CD4-positive, alpha-beta T cell treated with Interleukin-2 at 100 ng/mL for 4 hours (primary cell): ENCODE measurements at regions not wholly inside any gene's neighbourhood (a gene's known extent, or its start where the extent isn't known, plus 50 kb on each side); places are given as distances from the start of the nearest gene placed in this dataset.
"Not testable (repeated sequence)": the region's sequence is repeated elsewhere in the genome, so short reads cannot be mapped to it uniquely, and the experiment has no call there.

Source experiments
- DNase-seq: peaks from one replicate; pipeline ENCODE4 v3.0.0-alpha.2; 2020; ENCODE audit warnings: low spot score

- no peak for DNase-seq
Observed at GRCh38 chr1:60950224-60951063, 131.9 kb upstream of the NFIA start.

- DNase-seq: no peak
Observed at GRCh38 chr1:60949826-60950197, 132.5 kb upstream of the NFIA start.

DNA sequence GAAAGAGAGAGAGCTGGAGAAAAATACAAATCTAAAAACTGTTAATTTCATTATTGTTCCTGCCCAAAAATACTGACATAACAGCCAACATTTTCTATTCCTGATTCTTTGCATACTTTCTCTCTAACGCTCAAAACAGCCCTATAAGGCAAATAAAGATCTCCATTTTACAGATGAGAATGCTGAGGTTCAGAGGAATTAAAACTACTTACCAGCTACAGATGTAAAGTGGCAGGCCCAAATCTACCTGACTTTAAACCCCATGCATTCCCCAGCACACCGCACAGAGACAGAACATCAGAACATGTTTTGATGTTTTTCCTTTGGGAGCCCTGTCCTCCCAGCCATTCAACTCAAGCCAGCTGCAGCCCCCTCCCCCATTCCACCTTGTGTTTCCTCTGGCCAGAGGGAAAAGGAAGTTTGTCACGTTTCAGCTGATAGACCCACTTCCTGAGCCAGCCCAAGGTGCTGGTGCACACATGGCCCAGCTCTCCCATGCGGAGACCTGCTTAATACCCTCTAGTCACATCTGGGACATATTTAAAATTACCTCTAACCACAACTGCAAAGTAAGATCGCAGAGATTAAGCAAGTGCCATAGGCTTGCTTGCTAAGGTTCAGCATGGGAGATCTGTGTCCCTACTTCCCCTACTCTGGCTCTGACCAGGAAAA lies 133.1 kb upstream of the NFIA start:
- DNase-seq: no peak

GRCh38 chr1:60948486-60948885 lies 133.9 kb upstream of the NFIA start:
- DNase-seq: no peak

- no peak for DNase-seq
Observed at GRCh38 chr1:60947367-60947766, 135.0 kb upstream of the NFIA start.

DNA sequence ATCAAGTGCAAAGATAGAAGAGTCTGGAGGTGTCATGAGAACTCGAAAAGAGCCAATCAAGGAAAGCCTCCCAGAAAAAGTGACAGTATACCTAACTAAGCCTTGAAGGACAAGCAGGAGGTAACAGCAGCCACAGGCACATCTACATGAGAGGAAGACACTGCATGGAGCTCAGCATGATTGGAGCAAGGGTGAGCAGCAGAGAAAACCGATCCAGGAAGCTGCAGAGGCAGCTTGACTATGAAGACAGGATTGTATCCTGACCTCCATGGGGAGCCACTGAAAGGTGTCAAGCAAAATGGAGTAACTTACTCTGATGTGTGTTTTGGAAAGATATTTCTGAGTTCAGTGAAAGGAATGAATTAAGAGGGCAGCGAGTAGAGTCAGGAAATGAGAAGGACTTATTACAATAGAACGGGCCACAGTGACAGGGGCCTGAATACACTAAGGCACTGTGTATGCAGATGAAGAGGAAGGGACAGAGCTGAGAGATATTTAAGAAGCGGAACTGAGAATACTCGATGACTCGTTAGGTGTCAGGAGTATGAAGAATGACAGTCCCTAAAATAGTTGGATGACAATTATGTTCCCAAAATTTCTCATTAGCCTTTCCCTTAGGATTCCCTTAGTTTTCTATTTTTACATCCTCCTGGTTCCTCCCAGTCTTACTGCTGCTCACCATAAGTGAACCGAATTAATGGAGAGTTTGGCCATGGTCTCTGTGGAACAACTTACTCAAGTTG lies 139.3 kb upstream of the NFIA start:
- no peak for DNase-seq

GRCh38 chr1:60942291-60942690 lies 140.1 kb upstream of the NFIA start:
- DNase-seq: no peak

DNA sequence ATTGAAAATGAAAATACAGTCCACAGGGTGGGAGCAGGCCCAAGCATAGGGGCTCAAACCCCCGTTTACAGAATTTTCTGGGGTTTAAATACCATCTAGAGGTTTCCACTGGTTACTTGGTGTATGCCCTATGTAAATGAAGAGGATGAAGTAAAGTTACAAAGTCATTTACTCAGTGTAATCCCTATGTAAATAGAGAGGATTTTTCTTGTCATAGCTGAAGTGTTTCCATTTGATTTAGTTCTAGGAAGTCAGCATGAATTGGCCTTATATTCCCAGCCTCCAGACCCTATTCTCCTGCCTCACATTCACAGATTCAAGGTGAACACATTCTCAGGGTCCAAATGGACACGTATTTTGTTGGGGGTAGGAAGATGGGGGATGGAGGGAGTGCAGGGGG lies 141.7 kb upstream of the NFIA start:
- not testable (repeated sequence) for DNase-seq

DNA sequence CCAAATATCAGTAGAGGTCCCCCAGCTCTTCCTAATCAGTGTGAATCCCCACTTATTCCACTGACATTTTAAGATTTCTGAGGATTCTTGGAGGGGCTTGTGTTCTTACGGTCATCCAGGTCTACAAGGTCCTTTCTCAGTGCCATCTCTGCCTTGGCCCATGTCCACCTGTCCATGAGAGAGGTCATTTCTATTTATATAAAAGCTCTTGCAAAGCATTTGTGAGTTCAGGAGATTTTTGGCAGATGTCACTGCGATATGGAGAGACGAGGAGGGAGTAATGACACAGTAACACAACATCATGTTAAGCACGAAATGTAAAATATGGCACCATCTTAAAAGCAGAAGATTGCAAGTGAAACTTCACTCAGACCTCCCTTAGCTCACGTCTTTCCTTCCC lies 144.6 kb upstream of the NFIA start:
- DNase-seq: no peak

GRCh38 chr1:60936591-60937342 lies 145.6 kb upstream of the NFIA start:
- DNase-seq: no peak

DNA sequence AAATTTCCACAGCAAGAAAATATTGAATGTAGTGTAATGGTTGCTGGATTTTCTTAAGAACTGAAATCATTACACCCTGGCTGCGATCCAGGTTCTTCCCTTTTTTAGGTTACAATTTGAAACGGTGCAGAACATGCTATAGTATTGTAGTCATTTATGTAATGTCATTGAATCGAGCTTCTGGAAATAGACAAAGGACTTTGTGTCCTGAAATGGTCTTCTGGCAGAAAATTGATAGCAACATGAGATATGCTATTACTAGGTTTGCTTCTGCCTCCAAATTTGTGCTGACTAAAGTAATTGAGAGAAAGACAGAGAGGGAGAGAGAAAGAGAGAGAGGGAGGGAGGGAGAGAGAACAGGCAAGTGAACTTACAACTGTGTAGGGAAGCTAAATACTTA lies 146.2 kb upstream of the NFIA start:
- no peak for DNase-seq

GRCh38 chr1:60935599-60936110 lies 146.7 kb upstream of the NFIA start:
- no peak for DNase-seq

GRCh38 chr1:60930130-60930529 lies 152.2 kb upstream of the NFIA start:
- DNase-seq: no peak

DNA sequence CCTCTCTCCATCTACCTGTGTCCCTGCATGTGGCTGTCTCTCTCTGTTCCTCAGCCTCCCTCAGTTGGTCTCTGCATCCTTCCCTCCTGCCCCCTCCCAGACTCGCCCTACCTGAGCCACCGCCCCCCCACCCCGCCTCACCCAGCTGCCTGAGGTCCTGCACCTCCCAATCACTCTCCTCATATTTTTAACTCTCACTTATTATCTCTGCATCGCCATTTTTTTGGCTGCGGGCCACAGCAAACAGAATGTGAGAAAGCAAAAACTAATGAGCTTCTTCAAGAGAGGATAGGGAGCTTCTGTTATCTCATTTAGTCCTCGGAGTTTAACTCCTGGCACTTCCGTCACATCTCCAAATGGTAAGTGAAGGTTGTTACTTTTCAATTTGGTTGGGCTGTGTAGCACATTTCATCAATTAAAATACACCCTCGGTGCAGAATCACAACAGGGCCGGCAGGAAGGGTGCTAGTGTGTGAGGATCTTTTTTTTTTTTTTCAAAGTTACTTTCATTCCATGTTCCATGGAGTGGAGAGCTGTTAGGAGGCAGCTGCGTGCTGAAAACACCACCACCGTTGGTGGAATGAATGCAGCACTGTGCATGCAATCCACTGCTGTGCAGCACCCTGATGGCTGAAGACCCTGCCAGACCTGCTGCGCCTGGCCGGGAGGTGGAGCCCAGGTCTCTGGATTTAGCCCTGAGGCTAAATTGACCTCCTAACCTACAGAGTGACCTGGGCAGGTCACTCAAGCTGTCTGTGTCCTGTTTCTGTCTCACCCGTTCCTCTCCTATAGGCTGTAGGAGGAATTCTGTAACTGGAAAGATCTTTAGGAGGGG lies 157.2 kb upstream of the NFIA start:
- no peak for DNase-seq

DNA sequence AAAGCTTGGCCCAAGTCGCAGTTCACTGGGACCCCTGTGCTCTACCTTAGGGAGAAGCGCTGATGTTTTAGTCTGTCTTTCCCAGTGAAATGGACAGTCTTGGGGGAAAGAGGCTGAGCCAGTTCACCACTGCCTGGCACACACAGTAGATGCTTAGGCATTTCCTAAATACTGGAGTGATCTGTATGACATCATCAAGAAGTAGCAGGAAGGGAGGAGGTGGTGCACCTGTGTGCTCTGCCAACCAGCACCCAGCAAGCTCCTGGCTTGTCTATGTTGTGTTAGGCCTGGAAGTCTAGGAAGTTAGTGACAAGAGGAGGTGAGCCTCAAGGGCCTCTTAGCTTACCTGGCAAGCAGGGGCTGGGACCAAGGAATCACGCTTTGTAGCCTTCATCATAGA lies 158.2 kb upstream of the NFIA start:
- DNase-seq: no peak

DNA sequence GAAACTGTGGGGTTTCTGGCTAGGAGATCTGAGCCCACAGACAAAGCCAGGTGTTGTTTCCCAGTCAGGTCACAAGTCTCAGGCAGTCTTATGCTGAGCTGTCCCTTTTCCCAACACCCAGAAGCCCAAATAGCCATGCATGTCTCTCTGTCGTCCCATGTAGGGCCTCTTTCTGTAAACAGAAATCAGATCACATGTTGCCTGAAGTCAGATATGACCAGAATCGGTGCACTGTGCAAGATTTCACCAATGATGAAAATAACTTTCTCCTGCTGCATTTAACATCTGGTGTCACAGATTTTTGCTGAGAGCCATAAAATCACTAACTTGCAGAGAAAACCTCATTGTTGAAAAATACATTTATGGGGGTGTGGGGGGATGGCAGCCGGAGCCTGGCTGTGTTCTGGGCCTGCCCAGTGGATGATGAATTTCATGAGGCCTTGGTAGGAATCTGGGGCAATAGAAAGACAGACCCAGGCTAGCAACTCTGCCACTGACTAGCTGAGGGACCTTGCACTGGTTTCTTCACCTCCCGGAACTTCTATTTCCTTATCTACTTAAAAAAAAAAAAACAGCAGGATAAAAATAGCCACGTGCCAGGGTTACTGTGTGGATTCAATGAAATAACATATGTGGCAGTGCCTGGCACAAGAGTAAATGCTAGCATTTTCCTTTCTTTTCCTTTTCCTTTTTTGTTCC lies 158.8 kb upstream of the NFIA start:
- no peak for DNase-seq

DNA sequence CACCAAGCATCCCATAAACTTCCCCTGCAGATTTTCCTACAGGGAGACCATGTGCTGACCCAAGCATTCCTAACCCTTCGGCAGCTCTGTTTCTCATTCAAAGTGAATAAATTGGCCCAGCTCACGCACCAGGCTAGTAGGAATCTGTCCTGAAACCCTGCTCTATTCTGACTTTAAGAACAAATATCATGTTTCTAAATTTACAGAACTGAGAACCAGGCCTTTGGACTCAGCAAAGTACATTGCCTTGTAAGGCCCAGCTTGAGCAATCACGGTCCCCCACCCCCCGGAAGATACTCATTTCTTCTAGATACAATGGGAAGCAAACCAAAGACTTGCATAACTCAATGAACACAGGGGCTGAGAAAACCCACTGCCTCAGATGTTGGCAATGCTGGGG lies 160.1 kb upstream of the NFIA start:
- no peak for DNase-seq

- no peak for DNase-seq
Observed at GRCh38 chr1:60921175-60921574, 161.2 kb upstream of the NFIA start.

- DNase-seq: no peak
Observed at GRCh38 chr1:60920561-60920960, 161.8 kb upstream of the NFIA start.

DNA sequence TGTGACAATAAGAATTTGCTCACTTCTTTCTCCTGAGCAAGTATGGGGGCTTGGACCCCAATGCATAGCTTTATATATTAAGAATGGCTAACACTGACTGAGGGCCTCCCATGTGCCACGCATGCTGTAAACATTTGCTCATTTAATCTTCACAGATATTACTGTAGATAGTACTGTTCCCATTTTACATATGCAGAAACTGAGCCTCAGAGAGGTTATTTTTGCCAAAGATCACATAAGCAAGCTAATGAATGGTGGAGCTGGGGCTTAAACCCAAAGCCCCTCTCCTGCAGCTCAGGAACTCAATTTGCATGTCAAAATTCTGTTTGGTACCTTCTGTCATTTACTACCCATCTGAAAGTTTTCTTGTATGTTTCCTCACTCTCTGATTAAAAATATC lies 163.5 kb upstream of the NFIA start:
- no peak for DNase-seq

DNA sequence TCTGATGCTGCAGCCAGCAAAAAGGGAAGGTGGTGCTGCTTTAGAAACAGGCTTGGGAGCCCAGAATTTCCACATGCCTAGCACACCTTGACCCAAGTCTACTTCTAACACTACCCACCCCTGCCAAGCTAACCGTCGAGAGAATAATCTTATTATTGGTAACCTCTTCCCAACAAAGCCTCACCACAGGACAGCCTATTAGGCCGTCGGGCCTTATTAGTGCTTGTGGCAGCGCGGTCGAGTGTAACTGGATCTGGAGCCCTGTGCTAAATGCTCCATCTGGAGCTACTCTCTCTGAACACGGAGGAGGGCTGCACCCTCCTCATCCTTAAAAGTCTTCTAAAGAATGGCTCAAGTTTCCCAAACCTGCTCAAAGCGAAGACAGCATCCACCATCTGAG lies 165.5 kb upstream of the NFIA start:
- DNase-seq: no peak
